HFFc6 (cell line): ENCODE measurements at regions not wholly inside any gene's neighbourhood (a gene's known extent, or its start where the extent isn't known, plus 50 kb on each side); places are given as distances from the start of the nearest gene placed in this dataset.
"Not testable (repeated sequence)": the region's sequence is repeated elsewhere in the genome, so short reads cannot be mapped to it uniquely, and the experiment has no call there.

Experiments
- DNase-seq: peaks from one replicate; pipeline ENCODE4 v3.0.0-alpha.2; 2018
- H3K27ac Mint-ChIP-seq: 2 replicates; pipeline ENCODE4 v1.8.0; 2020; ENCODE audit warnings: mild to moderate bottlenecking, mixed read lengths
- H3K27me3 Mint-ChIP-seq: 2 replicates; pipeline ENCODE4 v1.8.0; 2021; ENCODE audit warnings: mild to moderate bottlenecking, moderate library complexity, mixed read lengths; ENCODE audit not compliant: insufficient read depth
- H3K36me3 Mint-ChIP-seq: 2 replicates; pipeline ENCODE4 v1.8.0; 2021; ENCODE audit warnings: low read depth, mixed read lengths
- H3K4me1 Mint-ChIP-seq: 2 replicates; pipeline ENCODE4 v1.8.0; 2020; ENCODE audit warnings: low read depth, mixed read lengths
- H3K4me3 Mint-ChIP-seq: 2 replicates; pipeline ENCODE4 v1.8.0; 2020; ENCODE audit warnings: mild to moderate bottlenecking, moderate library complexity, mixed read lengths
- H3K9me3 Mint-ChIP-seq: 2 replicates; pipeline ENCODE4 v1.8.0; 2020; ENCODE audit warnings: mild to moderate bottlenecking, mixed read lengths
- CTCF ChIP-seq: fragments of 200-600 bp; sonication (generic); IDR thresholded peaks from 2 replicates; pipeline ENCODE4 v1.5.0; 2021; ENCODE audit warnings: antibody characterized with exemption, mild to moderate bottlenecking

- no peak for DNase-seq
- Mint-ChIP-seq H3K27me3 (peaks cover 1% of the 10 kb centered on the region; the same call in 1 of the 2 replicates), H3K4me3 (no peak overlapping the region), H3K27ac (peak overlapping the region; percentile 16; the same call in 1 of the 2 replicates), H3K9me3 (no peaks in the 10 kb centered on the region), H3K4me1 (peaks cover 11% of the 10 kb centered on the region), H3K36me3 (peaks cover 7% of the 10 kb centered on the region; the same call in 1 of the 2 replicates)
- TF ChIP-seq CTCF, result no peak
Observed at GRCh38 chr1:199948587-199949280, 78.8 kb upstream of the NR5A2 start.

- H3K9me3 Mint-ChIP-seq, H3K4me3 Mint-ChIP-seq, H3K27me3 Mint-ChIP-seq, DNase-seq, H3K27ac Mint-ChIP-seq, H3K36me3 Mint-ChIP-seq: not testable (repeated sequence)
- H3K4me1 Mint-ChIP-seq, result peaks cover 11% of the 10 kb centered on the region
Observed at GRCh38 chr1:199951005-199951404, 76.5 kb upstream of the NR5A2 start.

- H3K36me3 Mint-ChIP-seq, result peaks cover 5% of the 10 kb centered on the region; the same call in 1 of the 2 replicates
- TF ChIP-seq CTCF, result no peak
- H3K27ac Mint-ChIP-seq, result no peak overlapping the region
- H3K27me3 Mint-ChIP-seq, result peaks cover 5% of the 10 kb centered on the region
- no peak for DNase-seq
- H3K9me3 Mint-ChIP-seq, result no peaks in the 10 kb centered on the region
- no peak overlapping the region for H3K4me3 Mint-ChIP-seq
- peaks cover 11% of the 10 kb centered on the region for H3K4me1 Mint-ChIP-seq
Observed at GRCh38 chr1:199953651-199954050, 73.9 kb upstream of the NR5A2 start.

- no peak overlapping the region for H3K4me3 Mint-ChIP-seq
- peak; percentile 54 for TF ChIP-seq CTCF
- no peaks in the 10 kb centered on the region for H3K36me3 Mint-ChIP-seq
- H3K4me1 Mint-ChIP-seq, result peaks cover 6% of the 10 kb centered on the region
- no peak for DNase-seq
- H3K27ac Mint-ChIP-seq, result no peak overlapping the region
- H3K9me3 Mint-ChIP-seq, result no peaks in the 10 kb centered on the region
- H3K27me3 Mint-ChIP-seq, result peaks cover 5% of the 10 kb centered on the region
Observed at GRCh38 chr1:199954699-199955098, 72.8 kb upstream of the NR5A2 start.

- Mint-ChIP-seq H3K27ac (no peak overlapping the region), H3K4me1 (peaks cover 6% of the 10 kb centered on the region), H3K4me3 (no peak overlapping the region), H3K27me3 (peaks cover 5% of the 10 kb centered on the region), H3K9me3 (no peaks in the 10 kb centered on the region), H3K36me3 (no peaks in the 10 kb centered on the region)
- DNase-seq, result no peak
- no peak for TF ChIP-seq CTCF
Observed at GRCh38 chr1:199955235-199955634, 72.3 kb upstream of the NR5A2 start.

- Mint-ChIP-seq H3K27ac (no peak overlapping the region), H3K27me3 (peaks cover 7% of the 10 kb centered on the region), H3K9me3 (no peaks in the 10 kb centered on the region)
Observed at GRCh38 chr1:199956005-199956404, 71.5 kb upstream of the NR5A2 start.

More at GRCh38 chr1:199956005-199956404, 71.5 kb upstream of the NR5A2 start:
- no peak for TF ChIP-seq CTCF
- peaks cover 4% of the 10 kb centered on the region for H3K4me1 Mint-ChIP-seq
- no peak overlapping the region for H3K4me3 Mint-ChIP-seq
- no peaks in the 10 kb centered on the region for H3K36me3 Mint-ChIP-seq
- DNase-seq, result no peak
